ENCODE measurements at regions not wholly inside any gene's neighbourhood (a gene's known extent, or its start where the extent isn't known, plus 50 kb on each side); places are given as distances from the start of the nearest gene placed in this dataset.

DNA sequence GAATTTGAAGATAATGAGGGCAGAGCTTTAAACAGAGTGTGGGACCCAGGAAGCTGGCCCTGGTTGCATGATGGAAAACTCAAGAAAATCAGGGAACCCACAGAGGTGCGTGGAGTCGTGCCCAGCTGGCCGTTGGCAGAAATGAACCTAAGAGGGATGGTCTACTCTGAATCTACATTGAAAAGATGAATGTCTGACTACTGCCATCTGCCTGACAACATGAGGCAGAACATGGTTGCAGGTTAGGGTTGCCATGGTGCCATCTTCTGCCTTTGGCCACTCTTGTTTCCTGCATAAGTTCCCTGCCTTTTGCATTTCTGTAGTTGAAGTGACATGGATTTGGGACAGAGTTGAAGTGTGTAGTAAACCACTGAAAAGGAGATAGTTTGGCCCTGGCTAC, 138.5 kb upstream of the COBL start:
- peaks cover 3% of the 10 kb centered on the region; the same call in 1 of the 2 replicates for H3K27me3 ChIP-seq (ENCODE audit: insufficient read depth, low read length)
- H3K27ac ChIP-seq (ENCODE audit: low read depth, low read length, poor library complexity, severe bottlenecking) = no peak overlapping the region
- no peak overlapping the region for H3K4me2 ChIP-seq (ENCODE audit: low read length)
- H3K4me3 ChIP-seq (ENCODE audit: low read depth, low read length, poor library complexity, severe bottlenecking) = no peak overlapping the region
- H3K79me2 ChIP-seq (ENCODE audit: insufficient read depth, low read length) = no peaks in the 10 kb centered on the region
- no peaks in the 10 kb centered on the region for H3F3A ChIP-seq (ENCODE audit: insufficient read depth, low read length)
- no peak overlapping the region for H2AFZ ChIP-seq (ENCODE audit: low read length)
- no peaks in the 10 kb centered on the region for H3K9me3 ChIP-seq (ENCODE audit: low read length)
- no peak overlapping the region for H3K9ac ChIP-seq (ENCODE audit: low read length)
- no peaks in the 10 kb centered on the region for H3K9me2 ChIP-seq (ENCODE audit: low read depth, low read length)
- no peaks in the 10 kb centered on the region for H3K4me1 ChIP-seq (ENCODE audit: insufficient read depth, low read length, severe bottlenecking)
- TF ChIP-seq, protein P1, sequence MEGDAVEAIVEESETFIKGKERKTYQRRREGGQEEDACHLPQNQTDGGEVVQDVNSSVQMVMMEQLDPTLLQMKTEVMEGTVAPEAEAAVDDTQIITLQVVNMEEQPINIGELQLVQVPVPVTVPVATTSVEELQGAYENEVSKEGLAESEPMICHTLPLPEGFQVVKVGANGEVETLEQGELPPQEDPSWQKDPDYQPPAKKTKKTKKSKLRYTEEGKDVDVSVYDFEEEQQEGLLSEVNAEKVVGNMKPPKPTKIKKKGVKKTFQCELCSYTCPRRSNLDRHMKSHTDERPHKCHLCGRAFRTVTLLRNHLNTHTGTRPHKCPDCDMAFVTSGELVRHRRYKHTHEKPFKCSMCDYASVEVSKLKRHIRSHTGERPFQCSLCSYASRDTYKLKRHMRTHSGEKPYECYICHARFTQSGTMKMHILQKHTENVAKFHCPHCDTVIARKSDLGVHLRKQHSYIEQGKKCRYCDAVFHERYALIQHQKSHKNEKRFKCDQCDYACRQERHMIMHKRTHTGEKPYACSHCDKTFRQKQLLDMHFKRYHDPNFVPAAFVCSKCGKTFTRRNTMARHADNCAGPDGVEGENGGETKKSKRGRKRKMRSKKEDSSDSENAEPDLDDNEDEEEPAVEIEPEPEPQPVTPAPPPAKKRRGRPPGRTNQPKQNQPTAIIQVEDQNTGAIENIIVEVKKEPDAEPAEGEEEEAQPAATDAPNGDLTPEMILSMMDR (IDR thresholded peaks at IDR 0.05; ENCODE audit: low read length) = peak; percentile 48; the same call in 1 of the 2 replicates
- TF ChIP-seq EZH2 (IDR thresholded peaks at IDR 0.05; ENCODE audit: borderline replicate concordance, low read length) = no peak
- H3K36me3 ChIP-seq (ENCODE audit: insufficient read depth, low read length) = no peaks in the 10 kb centered on the region
- no peaks in the 10 kb centered on the region for H4K20me1 ChIP-seq (ENCODE audit: insufficient read depth, low read length)

DNA sequence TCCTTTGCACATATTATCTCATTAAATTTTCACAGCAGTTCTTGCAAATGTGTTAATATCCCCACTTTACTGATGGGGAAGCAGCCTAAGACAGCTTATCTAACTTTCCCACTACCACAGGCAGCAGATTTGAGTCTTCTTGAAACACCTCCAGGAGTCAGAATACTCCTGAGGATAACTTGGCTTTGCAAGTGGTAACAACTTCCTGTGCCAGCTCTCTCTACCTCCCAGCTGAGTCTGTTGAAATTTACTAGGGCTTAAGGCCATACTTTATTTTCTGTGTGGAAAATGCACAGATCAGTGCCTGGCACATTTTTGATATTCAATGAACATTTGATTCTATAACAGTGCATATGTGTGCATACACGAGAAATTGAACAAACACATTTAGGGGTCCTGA, 136.1 kb upstream of the COBL start:
- H3F3A ChIP-seq (ENCODE audit: insufficient read depth, low read length) = no peaks in the 10 kb centered on the region
- no peak overlapping the region for H3K4me2 ChIP-seq (ENCODE audit: low read length)
- no peaks in the 10 kb centered on the region for H3K9me3 ChIP-seq (ENCODE audit: low read length)
- no peaks in the 10 kb centered on the region for H3K36me3 ChIP-seq (ENCODE audit: insufficient read depth, low read length)
- H3K9ac ChIP-seq (ENCODE audit: low read length) = no peak overlapping the region
- no peak overlapping the region for H3K27ac ChIP-seq (ENCODE audit: low read depth, low read length, poor library complexity, severe bottlenecking)
- no peak overlapping the region for H2AFZ ChIP-seq (ENCODE audit: low read length)
- no peaks in the 10 kb centered on the region for H3K79me2 ChIP-seq (ENCODE audit: insufficient read depth, low read length)
- no peaks in the 10 kb centered on the region for H3K9me2 ChIP-seq (ENCODE audit: low read depth, low read length)
- H3K4me3 ChIP-seq (ENCODE audit: low read depth, low read length, poor library complexity, severe bottlenecking) = no peak overlapping the region
- H4K20me1 ChIP-seq (ENCODE audit: insufficient read depth, low read length) = no peaks in the 10 kb centered on the region
- TF ChIP-seq, protein P1 (IDR thresholded peaks at IDR 0.05; ENCODE audit: low read length) = no peak
- TF ChIP-seq EZH2 (IDR thresholded peaks at IDR 0.05; ENCODE audit: borderline replicate concordance, low read length) = no peak
- no peaks in the 10 kb centered on the region for H3K4me1 ChIP-seq (ENCODE audit: insufficient read depth, low read length, severe bottlenecking)
- no peaks in the 10 kb centered on the region for H3K27me3 ChIP-seq (ENCODE audit: insufficient read depth, low read length)

DNA sequence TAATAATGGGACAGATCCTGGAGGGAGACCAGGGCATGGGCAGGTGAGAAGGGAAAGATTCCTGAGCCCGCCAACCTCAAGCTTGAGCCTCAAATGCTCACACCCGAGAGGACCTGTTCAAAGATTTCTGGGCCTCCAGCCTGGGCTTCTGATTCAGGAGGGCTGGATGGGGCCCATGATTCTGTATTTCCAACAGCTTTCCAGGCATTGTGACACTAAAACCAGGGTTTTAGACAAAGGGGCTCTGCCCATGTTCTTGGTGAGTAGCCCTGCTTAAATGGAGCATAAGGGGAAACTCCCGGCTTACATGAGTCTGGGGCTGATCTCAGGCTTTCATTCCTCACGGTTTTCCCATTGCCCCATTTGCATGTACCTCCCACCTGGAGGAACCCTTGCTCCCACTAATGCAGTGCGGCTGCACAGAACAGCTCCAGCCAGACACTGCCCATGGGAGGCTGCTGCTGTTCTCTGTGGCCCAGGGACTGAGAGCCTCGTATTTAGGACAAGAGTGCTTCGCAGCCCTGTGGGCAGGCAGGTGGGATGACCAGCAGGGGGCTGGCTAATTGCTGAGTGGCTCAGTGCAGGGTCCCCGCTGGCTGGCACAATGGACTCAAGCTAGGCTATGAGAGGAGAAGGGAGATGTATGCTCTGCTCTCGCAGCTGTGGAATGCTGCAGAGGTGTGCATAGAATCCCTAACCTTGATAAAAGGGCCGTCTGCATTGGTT, 135.3 kb upstream of the COBL start:
- no peaks in the 10 kb centered on the region for H3K36me3 ChIP-seq (ENCODE audit: insufficient read depth, low read length)
- H3K9me2 ChIP-seq (ENCODE audit: low read depth, low read length) = no peaks in the 10 kb centered on the region
- H3K4me3 ChIP-seq (ENCODE audit: low read depth, low read length, poor library complexity, severe bottlenecking) = no peak overlapping the region
- H3K9me3 ChIP-seq (ENCODE audit: low read length) = no peaks in the 10 kb centered on the region
- no peak overlapping the region for H3K4me2 ChIP-seq (ENCODE audit: low read length)
- no peak for TF ChIP-seq EZH2 (IDR thresholded peaks at IDR 0.05; ENCODE audit: borderline replicate concordance, low read length)
- TF ChIP-seq, protein P1 (IDR thresholded peaks at IDR 0.05; ENCODE audit: low read length) = peak; percentile 26; the same call in 1 of the 2 replicates
- no peak overlapping the region for H2AFZ ChIP-seq (ENCODE audit: low read length)
- H3K79me2 ChIP-seq (ENCODE audit: insufficient read depth, low read length) = no peaks in the 10 kb centered on the region
- no peak overlapping the region for H3K27ac ChIP-seq (ENCODE audit: low read depth, low read length, poor library complexity, severe bottlenecking)
- no peak overlapping the region for H3K9ac ChIP-seq (ENCODE audit: low read length)
- H3F3A ChIP-seq (ENCODE audit: insufficient read depth, low read length) = no peaks in the 10 kb centered on the region
- H3K27me3 ChIP-seq (ENCODE audit: insufficient read depth, low read length) = no peaks in the 10 kb centered on the region
- H3K4me1 ChIP-seq (ENCODE audit: insufficient read depth, low read length, severe bottlenecking) = no peaks in the 10 kb centered on the region
- H4K20me1 ChIP-seq (ENCODE audit: insufficient read depth, low read length) = no peaks in the 10 kb centered on the region

All from OCI-LY1 (cell line).